HepG2 (cell line): ENCODE measurements at regions not wholly inside any gene's neighbourhood (a gene's known extent, or its start where the extent isn't known, plus 50 kb on each side); places are given as distances from the start of the nearest gene placed in this dataset.

Source experiments
- ATAC-seq: fragments of 200-7000 bp; cut with Tn5 transposase; 3 replicates; pipeline ENCODE4 v1.9.1; 2020; ENCODE audit warnings: mild to moderate bottlenecking, moderate library complexity
- BruUV-seq: library from RNA; stranded (reverse); fragments of 400-500 nt; replicated peaks from 2 replicates; lab custom pipeline; 2021; lab: Mats Ljungman, UMichigan
- CTCF ChIA-PET: fragments of 300-600 bp; formaldehyde crosslinking; extraction: SDS; loops from one replicate; lab custom pipeline; 2021; ENCODE audit warnings: low total read pairs, inconsistent platforms, low intra/inter-chr PET ratio; lab: Yijun Ruan, JAX
- POLR2A ChIA-PET: fragments of 350-600 bp; sonication (Branson Sonifier 250); formaldehyde crosslinking; loops from one replicate; lab custom pipeline; 2020; ENCODE audit warnings: antibody characterized with exemption, inconsistent platforms; lab: Yijun Ruan, JAX
- DNase-seq: peaks from one replicate; pipeline ENCODE4 v3.0.0-alpha.2; 2015; ENCODE audit warnings: low spot score
- FAIRE-seq: peaks from 3 replicates; lab custom pipeline; 2011; peaks lifted over from hg19 to GRCh38; lab: Jason Lieb, UNC
- H2AFZ ChIP-seq: one replicate; pipeline ENCODE4 v1.6.1; 2011; ENCODE audit warnings: low read length, inconsistent platforms
- H3K27ac ChIP-seq: fragments of 300-600 bp; 3 replicates; pipeline ENCODE4 v1.8.0; 2011; ENCODE audit warnings: mixed run types, mild to moderate bottlenecking, mixed read lengths, low read length, inconsistent platforms; ENCODE audit not compliant: insufficient read depth; ENCODE audit errors: extremely low read length
- H3K27me3 ChIP-seq, 2 experiments: fragments of 200-600 bp in 1 of 2; 2 replicates in 1 of 2; 3 replicates in 1 of 2; pipeline versions ENCODE4 v1.6.0 to v1.8.0; 2011; ENCODE audit warnings: low read length in 2 of 2, mild to moderate bottlenecking in 2 of 2, moderate library complexity in 2 of 2, inconsistent platforms in 1 of 2; ENCODE audit not compliant: insufficient read depth in 2 of 2, control insufficient read depth in 1 of 2
- H3K36me3 ChIP-seq, 2 experiments: fragments of 200-600 bp in 1 of 2; replicated peaks in 1 of 2; 2 replicates in 1 of 2; 3 replicates in 1 of 2; pipeline versions ENCODE4 v1.5.1 to v1.8.0; 2011; ENCODE audit warnings: low read length in 2 of 2, inconsistent platforms in 1 of 2; ENCODE audit not compliant: insufficient read depth in 2 of 2, control insufficient read depth in 1 of 2
- H3K4me1 ChIP-seq: 2 replicates; pipeline ENCODE4 v1.5.1; 2012; ENCODE audit warnings: low read length, inconsistent platforms; ENCODE audit not compliant: insufficient read depth
- H3K4me2 ChIP-seq: 2 replicates; pipeline ENCODE4 v1.6.0; 2011; ENCODE audit warnings: low read depth, low read length, inconsistent platforms
- H3K4me3 ChIP-seq, 3 experiments: fragments of 200-600 bp in 1 of 3; sonication (generic), shearing (Covaris generic) in 1 of 3; replicated peaks in 1 of 3; 2 replicates each; pipeline ENCODE4 v1.5.1; 2011 to 2016; ENCODE audit warnings: low read length in 3 of 3, inconsistent platforms in 2 of 3, low read depth in 2 of 3, mild to moderate bottlenecking in 2 of 3, control low read depth in 1 of 3, mixed read lengths in 1 of 3; ENCODE audit not compliant: insufficient read depth in 1 of 3
- H3K79me2 ChIP-seq: one replicate; pipeline ENCODE4 v1.6.1; 2011; ENCODE audit warnings: low read length, inconsistent platforms; ENCODE audit not compliant: insufficient read depth
- H3K9ac ChIP-seq: 2 replicates; pipeline ENCODE4 v1.6.0; 2011; ENCODE audit warnings: mild to moderate bottlenecking, low read depth, low read length, inconsistent platforms; ENCODE audit not compliant: insufficient read depth
- H3K9me3 ChIP-seq: 2 replicates; pipeline ENCODE4 v1.5.1; 2012; ENCODE audit warnings: mild to moderate bottlenecking, low read length
- H4K20me1 ChIP-seq: 2 replicates; pipeline ENCODE4 v1.6.0; 2011; ENCODE audit warnings: inconsistent platforms, mild to moderate bottlenecking, low read length, moderate library complexity; ENCODE audit not compliant: insufficient read depth
- CTCF ChIP-seq: sonication (generic); formaldehyde crosslinking; IDR thresholded peaks from 2 replicates; pipeline ENCODE4 v1.5.0; 2020; ENCODE audit warnings: mild to moderate bottlenecking, missing genetic modification reagents, moderate library complexity
- HOXA5 ChIP-seq: sonication (generic); formaldehyde crosslinking; IDR thresholded peaks from 2 replicates; pipeline ENCODE4 v1.4.0; 2020; ENCODE audit warnings: missing genetic modification reagents
- SMC3 ChIP-seq: IDR thresholded peaks from 2 replicates; pipeline ENCODE4 v1.6.1; 2011; ENCODE audit warnings: low read length, improper control_type of control experiment
- STAG1 ChIP-seq: sonication (generic); formaldehyde crosslinking; IDR thresholded peaks from 2 replicates; pipeline ENCODE4 v1.4.0; 2020; ENCODE audit warnings: missing genetic modification reagents
- ZNF563 ChIP-seq: sonication (generic); formaldehyde crosslinking; IDR thresholded peaks from 2 replicates; pipeline ENCODE4 v1.8.0; 2022; ENCODE audit warnings: mild to moderate bottlenecking, moderate library complexity, missing genetic modification reagents
- ZNF629 ChIP-seq: sonication (generic); formaldehyde crosslinking; conservative IDR thresholded peaks from 2 replicates; pipeline ENCODE4 v1.5.0; 2020; ENCODE audit warnings: missing genetic modification reagents
- ZNF761 ChIP-seq: sonication (generic); formaldehyde crosslinking; conservative IDR thresholded peaks from 2 replicates; pipeline ENCODE4 v1.4.0; 2020; ENCODE audit warnings: mild to moderate bottlenecking, missing genetic modification reagents
- ZNF784 ChIP-seq: sonication (generic); formaldehyde crosslinking; IDR thresholded peaks from 2 replicates; pipeline ENCODE4 v1.5.1; 2020; ENCODE audit warnings: missing genetic modification reagents, mild to moderate bottlenecking, borderline replicate concordance
- WGBS: methylation state at CpG from one replicate; pipeline ENCODE4 v1.1.6; 2017; ENCODE audit warnings: low lambda C conversion rate; 5-methylcytosine and 5-hydroxymethylcytosine counted together
- in situ Hi-C: cut with HindIII; loops from 2 replicates; pipeline ENCODE4 v1.10.0; 2017; ENCODE audit warnings: low pct_unique_long_range_greater_than_20kb; ENCODE audit not compliant: extremely low pct_ligation_motif_present
- intact Hi-C: fragments of 100-400 bp; cut with micrococcal nuclease; formaldehyde crosslinking; loops from one replicate; pipeline ENCODE4 v1.10.0; 2022; ENCODE audit not compliant: unreplicated experiment

GRCh38 chr4:124334119-124334518 is 378.4 kb downstream of the ANKRD50 start:
- Histone ChIP-seq H3K4me1 (no peaks in the 10 kb centered on the region), H2AFZ (no peak overlapping the region), H3K9ac (no peak overlapping the region), H3K36me3 (no peaks in the 10 kb centered on the region), H3K79me2 (no peaks in the 10 kb centered on the region), H4K20me1 (no peaks in the 10 kb centered on the region), H3K4me3 (no peak overlapping the region), H3K4me2 (no peak overlapping the region), H3K27me3 (no peaks in the 10 kb centered on the region), H3K9me3 (no peaks in the 10 kb centered on the region), H3K27ac (no peak overlapping the region)
- no peak for TF ChIP-seq ZNF784 (CRISPR knock-in tag)
- TF ChIP-seq ZNF761 (CRISPR knock-in tag): no peak
- peak; percentile 69 for TF ChIP-seq STAG1 (CRISPR knock-in tag)
- no peak for TF ChIP-seq HOXA5
- no peak for TF ChIP-seq ZNF629 (CRISPR knock-in tag)
- TF ChIP-seq CTCF (CRISPR knock-in tag): peak; percentile 50
- TF ChIP-seq ZNF563: no peak
- TF ChIP-seq SMC3: peak; percentile 47
- intact Hi-C loops: loop anchor here (1.0 to 10.0 kb wide), 2 partner anchors 611 to 949 kb away; no protein-coding TSS in a partner anchor
- ChIA-PET POLR2A (no interaction called here), CTCF (interaction anchor here (1.2 to 2.2 kb wide), 2 partner anchors 911 to 949 kb away, joined by 4 to 18 read pairs; no protein-coding TSS in a partner anchor)
- peak; percentile 24 for DNase-seq
- WGBS: 5% methylated on average over 3 of the region's 3 CpGs
- no TSS peak for BruUV-seq
- in situ Hi-C loops: loop anchor here (25.0 kb wide), 1 partner anchor 903 kb away; no protein-coding TSS in a partner anchor
- ATAC-seq: peak; percentile 44; the same call in 1 of the 3 replicates
- no peak for FAIRE-seq
